ENCODE measurements at regions not wholly inside any gene's neighbourhood (a gene's known extent, or its start where the extent isn't known, plus 50 kb on each side); places are given as distances from the start of the nearest gene placed in this dataset.

GRCh38 chr1:56442290-56442877 is 137.0 kb downstream of the PLPP3 start:
- Histone ChIP-seq H3K4me3 (ENCODE audit: insufficient read length, low read depth) (no peak overlapping the region), H3K27me3 (ENCODE audit: insufficient read depth, insufficient read length) (no peaks in the 10 kb centered on the region), H3K36me3 (ENCODE audit: insufficient read depth, insufficient read length, low read length) (no peaks in the 10 kb centered on the region), H3K9me3 (ENCODE audit: insufficient read depth, low read length) (no peaks in the 10 kb centered on the region), H3K9ac (ENCODE audit: insufficient read length, low read depth) (no peak overlapping the region), H3K4me1 (ENCODE audit: insufficient read depth, insufficient read length) (no peaks in the 10 kb centered on the region)
- no peak for DNase-seq (ENCODE audit: low read depth, low spot score)
- TF ChIP-seq ZNF274 (IDR thresholded peaks at IDR 0.05; ENCODE audit: low read depth, low read length) (no peak), SUZ12 (IDR thresholded peaks at IDR 0.05; ENCODE audit: extremely low read depth, insufficient read depth, insufficient read length) (no peak), YY1 (IDR thresholded peaks at IDR 0.05; ENCODE audit: insufficient read depth, insufficient read length) (no peak)

GRCh38 chr1:56441601-56442000 is 137.8 kb downstream of the PLPP3 start:
- TF ChIP-seq SUZ12 (IDR thresholded peaks at IDR 0.05; ENCODE audit: extremely low read depth, insufficient read depth, insufficient read length): no peak
- TF ChIP-seq YY1 (IDR thresholded peaks at IDR 0.05; ENCODE audit: insufficient read depth, insufficient read length): no peak
- no peak for TF ChIP-seq ZNF274 (IDR thresholded peaks at IDR 0.05; ENCODE audit: low read depth, low read length)
- no peak for DNase-seq (ENCODE audit: low read depth, low spot score)
- no peak overlapping the region for H3K9ac ChIP-seq (ENCODE audit: insufficient read length, low read depth)
- no peaks in the 10 kb centered on the region for H3K36me3 ChIP-seq (ENCODE audit: insufficient read depth, insufficient read length, low read length)
- no peaks in the 10 kb centered on the region for H3K9me3 ChIP-seq (ENCODE audit: insufficient read depth, low read length)
- no peak overlapping the region for H3K4me3 ChIP-seq (ENCODE audit: insufficient read length, low read depth)
- no peaks in the 10 kb centered on the region for H3K27me3 ChIP-seq (ENCODE audit: insufficient read depth, insufficient read length)
- no peaks in the 10 kb centered on the region for H3K4me1 ChIP-seq (ENCODE audit: insufficient read depth, insufficient read length)

- Histone ChIP-seq H3K36me3 (ENCODE audit: insufficient read depth, insufficient read length, low read length) (no peaks in the 10 kb centered on the region), H3K4me1 (ENCODE audit: insufficient read depth, insufficient read length) (peaks cover 4% of the 10 kb centered on the region), H3K9ac (ENCODE audit: insufficient read length, low read depth) (no peak overlapping the region), H3K4me3 (ENCODE audit: insufficient read length, low read depth) (no peak overlapping the region), H3K27me3 (ENCODE audit: insufficient read depth, insufficient read length) (no peaks in the 10 kb centered on the region), H3K9me3 (ENCODE audit: insufficient read depth, low read length) (no peaks in the 10 kb centered on the region)
- no peak for DNase-seq (ENCODE audit: low read depth, low spot score)
- TF ChIP-seq YY1 (IDR thresholded peaks at IDR 0.05; ENCODE audit: insufficient read depth, insufficient read length): no peak
- TF ChIP-seq ZNF274 (IDR thresholded peaks at IDR 0.05; ENCODE audit: low read depth, low read length): no peak
- no peak for TF ChIP-seq SUZ12 (IDR thresholded peaks at IDR 0.05; ENCODE audit: extremely low read depth, insufficient read depth, insufficient read length)
Observed at GRCh38 chr1:56439610-56440264, 139.6 kb downstream of the PLPP3 start.

- H3K4me1 ChIP-seq (ENCODE audit: insufficient read depth, insufficient read length): peaks cover 9% of the 10 kb centered on the region
- TF ChIP-seq SUZ12 (IDR thresholded peaks at IDR 0.05; ENCODE audit: extremely low read depth, insufficient read depth, insufficient read length) (no peak), ZNF274 (IDR thresholded peaks at IDR 0.05; ENCODE audit: low read depth, low read length) (no peak), YY1 (IDR thresholded peaks at IDR 0.05; ENCODE audit: insufficient read depth, insufficient read length) (no peak)
- no peaks in the 10 kb centered on the region for H3K9me3 ChIP-seq (ENCODE audit: insufficient read depth, low read length)
Observed at GRCh38 chr1:56438901-56439551, 140.3 kb downstream of the PLPP3 start.

GRCh38 chr1:56437959-56438358 is 141.4 kb downstream of the PLPP3 start:
- no peak for TF ChIP-seq ZNF274 (IDR thresholded peaks at IDR 0.05; ENCODE audit: low read depth, low read length)
- no peak for TF ChIP-seq SUZ12 (IDR thresholded peaks at IDR 0.05; ENCODE audit: extremely low read depth, insufficient read depth, insufficient read length)
- no peak for TF ChIP-seq YY1 (IDR thresholded peaks at IDR 0.05; ENCODE audit: insufficient read depth, insufficient read length)
- Histone ChIP-seq H3K4me1 (ENCODE audit: insufficient read depth, insufficient read length) (peaks cover 16% of the 10 kb centered on the region), H3K4me3 (ENCODE audit: insufficient read length, low read depth) (no peak overlapping the region), H3K9me3 (ENCODE audit: insufficient read depth, low read length) (no peaks in the 10 kb centered on the region), H3K9ac (ENCODE audit: insufficient read length, low read depth) (no peak overlapping the region), H3K36me3 (ENCODE audit: insufficient read depth, insufficient read length, low read length) (no peaks in the 10 kb centered on the region), H3K27me3 (ENCODE audit: insufficient read depth, insufficient read length) (no peaks in the 10 kb centered on the region)
- DNase-seq (ENCODE audit: low read depth, low spot score): no peak

More at GRCh38 chr1:56438901-56439551, 140.3 kb downstream of the PLPP3 start:
- no peak for DNase-seq (ENCODE audit: low read depth, low spot score)
- Histone ChIP-seq H3K27me3 (ENCODE audit: insufficient read depth, insufficient read length) (no peaks in the 10 kb centered on the region), H3K4me3 (ENCODE audit: insufficient read length, low read depth) (no peak overlapping the region), H3K9ac (ENCODE audit: insufficient read length, low read depth) (no peak overlapping the region), H3K36me3 (ENCODE audit: insufficient read depth, insufficient read length, low read length) (no peaks in the 10 kb centered on the region)

- Histone ChIP-seq H3K27me3 (ENCODE audit: insufficient read depth, insufficient read length) (no peaks in the 10 kb centered on the region), H3K36me3 (ENCODE audit: insufficient read depth, insufficient read length, low read length) (no peaks in the 10 kb centered on the region), H3K4me1 (ENCODE audit: insufficient read depth, insufficient read length) (peaks cover 22% of the 10 kb centered on the region), H3K9me3 (ENCODE audit: insufficient read depth, low read length) (no peaks in the 10 kb centered on the region), H3K9ac (ENCODE audit: insufficient read length, low read depth) (peak overlapping the region; percentile 1), H3K4me3 (ENCODE audit: insufficient read length, low read depth) (no peak overlapping the region)
- no peak for TF ChIP-seq YY1 (IDR thresholded peaks at IDR 0.05; ENCODE audit: insufficient read depth, insufficient read length)
- TF ChIP-seq SUZ12 (IDR thresholded peaks at IDR 0.05; ENCODE audit: extremely low read depth, insufficient read depth, insufficient read length): no peak
- TF ChIP-seq ZNF274 (IDR thresholded peaks at IDR 0.05; ENCODE audit: low read depth, low read length): no peak
- peak; percentile 98 for DNase-seq (ENCODE audit: low read depth, low spot score)
Observed at GRCh38 chr1:56436912-56437417, 142.4 kb downstream of the PLPP3 start.

GRCh38 chr1:56436296-56436695 is 143.1 kb downstream of the PLPP3 start:
- peaks cover 23% of the 10 kb centered on the region for H3K4me1 ChIP-seq (ENCODE audit: insufficient read depth, insufficient read length)
- H3K36me3 ChIP-seq (ENCODE audit: insufficient read depth, insufficient read length, low read length): no peaks in the 10 kb centered on the region
- DNase-seq (ENCODE audit: low read depth, low spot score): no peak
- H3K9ac ChIP-seq (ENCODE audit: insufficient read length, low read depth): peak overlapping the region; percentile 1
- no peak for TF ChIP-seq YY1 (IDR thresholded peaks at IDR 0.05; ENCODE audit: insufficient read depth, insufficient read length)
- H3K9me3 ChIP-seq (ENCODE audit: insufficient read depth, low read length): no peaks in the 10 kb centered on the region
- no peaks in the 10 kb centered on the region for H3K27me3 ChIP-seq (ENCODE audit: insufficient read depth, insufficient read length)
- H3K4me3 ChIP-seq (ENCODE audit: insufficient read length, low read depth): no peak overlapping the region

Measured in NT2/D1 (cell line).